ENCODE measurements at regions not wholly inside any gene's neighbourhood (a gene's known extent, or its start where the extent isn't known, plus 50 kb on each side); places are given as distances from the start of the nearest gene placed in this dataset.

- no peak for DNase-seq
- intact Hi-C loops (cut with micrococcal nuclease; ENCODE audit: unreplicated experiment), result no loop called here
- no peak overlapping the region for H3K4me3 Mint-ChIP-seq (ENCODE audit: low read depth, unreplicated experiment)
- peaks cover 20% of the 10 kb centered on the region for H3K9me3 Mint-ChIP-seq (ENCODE audit: low read depth, unreplicated experiment)
- TF ChIP-seq, protein P1, sequence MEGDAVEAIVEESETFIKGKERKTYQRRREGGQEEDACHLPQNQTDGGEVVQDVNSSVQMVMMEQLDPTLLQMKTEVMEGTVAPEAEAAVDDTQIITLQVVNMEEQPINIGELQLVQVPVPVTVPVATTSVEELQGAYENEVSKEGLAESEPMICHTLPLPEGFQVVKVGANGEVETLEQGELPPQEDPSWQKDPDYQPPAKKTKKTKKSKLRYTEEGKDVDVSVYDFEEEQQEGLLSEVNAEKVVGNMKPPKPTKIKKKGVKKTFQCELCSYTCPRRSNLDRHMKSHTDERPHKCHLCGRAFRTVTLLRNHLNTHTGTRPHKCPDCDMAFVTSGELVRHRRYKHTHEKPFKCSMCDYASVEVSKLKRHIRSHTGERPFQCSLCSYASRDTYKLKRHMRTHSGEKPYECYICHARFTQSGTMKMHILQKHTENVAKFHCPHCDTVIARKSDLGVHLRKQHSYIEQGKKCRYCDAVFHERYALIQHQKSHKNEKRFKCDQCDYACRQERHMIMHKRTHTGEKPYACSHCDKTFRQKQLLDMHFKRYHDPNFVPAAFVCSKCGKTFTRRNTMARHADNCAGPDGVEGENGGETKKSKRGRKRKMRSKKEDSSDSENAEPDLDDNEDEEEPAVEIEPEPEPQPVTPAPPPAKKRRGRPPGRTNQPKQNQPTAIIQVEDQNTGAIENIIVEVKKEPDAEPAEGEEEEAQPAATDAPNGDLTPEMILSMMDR (IDR thresholded peaks at IDR 0.05; ENCODE audit: unreplicated experiment), result no peak
- no peaks in the 10 kb centered on the region for H3K36me3 Mint-ChIP-seq (ENCODE audit: insufficient read depth, unreplicated experiment)
- no peaks in the 10 kb centered on the region for H3K27me3 Mint-ChIP-seq (ENCODE audit: unreplicated experiment)
- H3K4me1 Mint-ChIP-seq (ENCODE audit: low read depth, unreplicated experiment), result no peaks in the 10 kb centered on the region
- no TSS peak for BruUV-seq (replicated peaks)
- CTCF ChIA-PET, result no interaction called here
- no peak overlapping the region for H3K27ac Mint-ChIP-seq (ENCODE audit: unreplicated experiment)
Measured at GRCh38 chr2:76413436-76413835, 702.7 kb upstream of the GCFC2 start.

DNA sequence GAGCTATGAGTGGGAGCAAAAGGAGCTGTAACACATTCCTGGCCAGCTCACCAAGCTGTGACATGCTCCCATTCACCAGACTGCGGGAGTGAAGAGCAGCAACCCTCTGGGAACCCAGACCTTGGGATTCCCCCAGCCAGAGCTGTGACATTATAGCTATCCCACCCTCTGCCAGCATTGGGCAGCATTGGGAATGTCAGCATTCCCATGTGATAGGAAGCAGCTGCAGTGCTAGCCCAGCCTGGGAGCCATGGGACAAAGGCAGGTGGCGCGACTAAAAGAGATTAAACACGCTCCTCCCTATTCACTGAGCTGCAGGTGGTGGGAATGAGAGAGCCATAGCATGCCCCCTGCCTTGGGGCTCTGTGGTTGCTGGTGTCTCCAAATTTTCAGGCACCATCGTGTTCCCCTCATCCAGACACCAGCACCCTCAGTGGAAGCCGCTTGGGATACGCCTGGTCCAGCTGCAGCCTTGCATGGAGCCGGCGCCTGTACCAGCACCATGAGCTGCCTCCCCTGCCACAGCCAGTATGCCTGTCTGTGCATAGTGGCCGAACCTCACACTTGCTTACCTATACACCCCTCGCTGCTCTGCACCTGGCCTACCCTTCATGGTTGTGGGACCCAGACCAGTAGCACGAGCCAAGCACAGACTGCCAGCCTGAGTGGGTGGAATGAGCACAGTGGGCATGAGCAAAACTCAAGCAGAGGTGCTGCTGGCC is 695.6 kb upstream of the GCFC2 start:
- no peak for DNase-seq
- H3K36me3 Mint-ChIP-seq (ENCODE audit: insufficient read depth, unreplicated experiment), result no peaks in the 10 kb centered on the region
- H3K4me1 Mint-ChIP-seq (ENCODE audit: low read depth, unreplicated experiment), result no peaks in the 10 kb centered on the region
- H3K27ac Mint-ChIP-seq (ENCODE audit: unreplicated experiment), result no peak overlapping the region
- no peak overlapping the region for H3K4me3 Mint-ChIP-seq (ENCODE audit: low read depth, unreplicated experiment)
- peaks cover 5% of the 10 kb centered on the region for H3K9me3 Mint-ChIP-seq (ENCODE audit: low read depth, unreplicated experiment)
- H3K27me3 Mint-ChIP-seq (ENCODE audit: unreplicated experiment), result no peaks in the 10 kb centered on the region
- intact Hi-C loops (cut with micrococcal nuclease; ENCODE audit: unreplicated experiment), result no loop called here
- CTCF ChIA-PET, result no interaction called here
- BruUV-seq (replicated peaks), result no TSS peak
- TF ChIP-seq, protein P1 (IDR thresholded peaks at IDR 0.05; ENCODE audit: unreplicated experiment), result no peak

DNA sequence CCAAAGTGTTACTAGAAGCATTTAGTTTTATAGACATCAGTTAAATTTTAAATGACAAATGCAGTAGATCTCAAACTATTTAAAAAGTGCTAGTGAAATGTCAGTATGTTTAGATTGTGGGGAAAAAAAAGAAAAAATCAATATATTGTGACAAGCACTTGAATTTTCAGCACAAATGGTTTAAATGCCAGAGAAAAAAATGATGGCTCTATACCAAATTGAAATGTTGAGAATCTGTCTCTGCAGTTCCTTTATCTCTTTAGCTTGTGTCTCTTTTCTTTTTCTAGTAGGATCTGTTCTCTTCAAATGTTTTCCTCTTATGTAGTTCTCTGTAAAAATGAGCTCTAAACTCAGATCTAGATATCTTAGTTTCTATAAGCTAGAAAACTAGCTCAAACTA is 682.6 kb upstream of the GCFC2 start:
- Mint-ChIP-seq H3K4me1 (ENCODE audit: low read depth, unreplicated experiment) (no peaks in the 10 kb centered on the region), H3K9me3 (ENCODE audit: low read depth, unreplicated experiment) (peaks cover 6% of the 10 kb centered on the region), H3K4me3 (ENCODE audit: low read depth, unreplicated experiment) (no peak overlapping the region), H3K27me3 (ENCODE audit: unreplicated experiment) (no peaks in the 10 kb centered on the region), H3K36me3 (ENCODE audit: insufficient read depth, unreplicated experiment) (no peaks in the 10 kb centered on the region), H3K27ac (ENCODE audit: unreplicated experiment) (no peak overlapping the region)
- CTCF ChIA-PET, result no interaction called here
- no peak for DNase-seq
- intact Hi-C loops (cut with micrococcal nuclease; ENCODE audit: unreplicated experiment), result no loop called here
- TF ChIP-seq, protein P1 (IDR thresholded peaks at IDR 0.05; ENCODE audit: unreplicated experiment), result no peak
- BruUV-seq (replicated peaks), result no TSS peak

- TF ChIP-seq, protein P1 (IDR thresholded peaks at IDR 0.05; ENCODE audit: unreplicated experiment), result no peak
- H3K9me3 Mint-ChIP-seq (ENCODE audit: low read depth, unreplicated experiment), result no peaks in the 10 kb centered on the region
- H3K27me3 Mint-ChIP-seq (ENCODE audit: unreplicated experiment), result no peaks in the 10 kb centered on the region
- no peak overlapping the region for H3K4me3 Mint-ChIP-seq (ENCODE audit: low read depth, unreplicated experiment)
- no peaks in the 10 kb centered on the region for H3K4me1 Mint-ChIP-seq (ENCODE audit: low read depth, unreplicated experiment)
- CTCF ChIA-PET, result no interaction called here
- no peak overlapping the region for H3K27ac Mint-ChIP-seq (ENCODE audit: unreplicated experiment)
- no peak for DNase-seq
- BruUV-seq (replicated peaks), result no TSS peak
- no peaks in the 10 kb centered on the region for H3K36me3 Mint-ChIP-seq (ENCODE audit: insufficient read depth, unreplicated experiment)
- intact Hi-C loops (cut with micrococcal nuclease; ENCODE audit: unreplicated experiment), result no loop called here
Measured at GRCh38 chr2:76391678-76392077, 681.0 kb upstream of the GCFC2 start.

Measured in Calu3 (cell line).